ENCODE measurements at regions not wholly inside any gene's neighbourhood (a gene's known extent, or its start where the extent isn't known, plus 50 kb on each side); places are given as distances from the start of the nearest gene placed in this dataset.

GRCh38 chr3:162525771-162526170, 1029.2 kb downstream of the OTOL1 start:
- TF ChIP-seq EZH2phosphoT487 (IDR thresholded peaks at IDR 0.05; ENCODE audit: borderline replicate concordance, low read length): no peak
- TF ChIP-seq CTCF (conservative IDR thresholded peaks at IDR 0.05; ENCODE audit: low read depth, low read length): no peak
- no peak for TF ChIP-seq EZH2 (IDR thresholded peaks at IDR 0.05; ENCODE audit: low read length, unreplicated experiment)
